Adrenal gland (tissue), 9 donors: ENCODE measurements at regions not wholly inside any gene's neighbourhood (a gene's known extent, or its start where the extent isn't known, plus 50 kb on each side); places are given as distances from the start of the nearest gene placed in this dataset.

Experiments used
- DNase-seq, 7 donors: peaks; one replicate each; pipeline ENCODE4 v3.0.0-alpha.2; 2019 to 2020
- H3K27ac ChIP-seq, 5 donors: fragments of 200-600 bp; sonication (generic) in 4 of 5; 1 replicate in 3 of 5; 2 replicates in 2 of 5; pipeline versions ENCODE4 v1.5.1 to v1.8.0; 2016 to 2020; ENCODE audit warnings: mild to moderate bottlenecking in 1 of 5
- H3K27me3 ChIP-seq: fragments of 200-600 bp; 2 replicates; pipeline ENCODE4 v1.8.0; 2021
- H3K36me3 ChIP-seq, 2 donors: fragments of 200-600 bp; replicated peaks in 1 of 2; 1 replicate in 1 of 2; 2 replicates in 1 of 2; pipeline versions ENCODE4 v1.5.1 to v1.8.0; 2018 to 2022
- H3K4me1 ChIP-seq, 2 donors: fragments of 200-600 bp; replicated peaks in 1 of 2; 1 replicate in 1 of 2; 2 replicates in 1 of 2; pipeline versions ENCODE4 v1.5.1 to v1.8.0; 2018 to 2021
- H3K4me3 ChIP-seq, 4 donors: fragments of 200-600 bp; sonication (generic) in 3 of 4; one replicate each; pipeline ENCODE4 v1.5.1; 2016 to 2018
- H3K9me3 ChIP-seq, 3 donors: fragments of 200-600 bp; sonication (generic) in 1 of 3; replicated peaks in 1 of 3; 1 replicate in 2 of 3; 2 replicates in 1 of 3; pipeline versions ENCODE4 v1.5.1 to v1.8.0; 2016 to 2021
- POLR2A ChIP-seq, 2 donors: fragments of 450-650 bp; IDR thresholded peaks; one replicate each; pipeline ENCODE4 v1.6.1; 2017; ENCODE audit warnings: antibody characterized with exemption in 2 of 2, mild to moderate bottlenecking in 2 of 2, moderate library complexity in 1 of 2
- WGBS, 4 donors: extraction: QIAGEN DNeasy Blood & Tissue Kit in 2 of 4; methylation state at CpG; one replicate each; pipeline versions ENCODE4 v1.1.5 to v1.1.7; 2013 to 2017; 5-methylcytosine and 5-hydroxymethylcytosine counted together
- intact Hi-C, 2 donors: fragments of 100-400 bp; cut with DNase I; formaldehyde crosslinking; loops; one replicate each; pipeline versions ENCODE4 v1.14.1 to v1.15.0; 2022 to 2023
- TF ChIP-seq, protein P1 (sequence below), 6 experiments: fragments of 450-650 bp in 4 of 6; fragments of 200-600 bp in 2 of 6; sonication (generic) in 1 of 6; IDR thresholded peaks; 1 replicate in 5 of 6; 2 replicates in 1 of 6; pipeline versions ENCODE4 v1.5.1 to v1.8.0; 2016 to 2021; ENCODE audit warnings: antibody characterized with exemption in 6 of 6, mild to moderate bottlenecking in 2 of 6, moderate library complexity in 1 of 6
- donor health status: healthy with polysubstance abuse.
- donor health status: Bipolar disorder and iron deficiency.
- donor health status: DM: yes; HTN: yes; CAD: no.
- donor health status: DM: no; HTN: no; CAD: no.
- donor health status: DM: no; HTN: no; CAD: no.

GRCh38 chr4:137749466-137749865 lies 217.2 kb upstream of the PCDH18 start:
- intact Hi-C loops = no loop called here
- H3K27me3 ChIP-seq = no peaks in the 10 kb centered on the region
- no peaks in the 10 kb centered on the region for H3K36me3 ChIP-seq
- H3K4me3 ChIP-seq = no peak overlapping the region
- H3K4me1 ChIP-seq = no peaks in the 10 kb centered on the region
- H3K27ac ChIP-seq = no peak overlapping the region
- TF ChIP-seq, protein P1, sequence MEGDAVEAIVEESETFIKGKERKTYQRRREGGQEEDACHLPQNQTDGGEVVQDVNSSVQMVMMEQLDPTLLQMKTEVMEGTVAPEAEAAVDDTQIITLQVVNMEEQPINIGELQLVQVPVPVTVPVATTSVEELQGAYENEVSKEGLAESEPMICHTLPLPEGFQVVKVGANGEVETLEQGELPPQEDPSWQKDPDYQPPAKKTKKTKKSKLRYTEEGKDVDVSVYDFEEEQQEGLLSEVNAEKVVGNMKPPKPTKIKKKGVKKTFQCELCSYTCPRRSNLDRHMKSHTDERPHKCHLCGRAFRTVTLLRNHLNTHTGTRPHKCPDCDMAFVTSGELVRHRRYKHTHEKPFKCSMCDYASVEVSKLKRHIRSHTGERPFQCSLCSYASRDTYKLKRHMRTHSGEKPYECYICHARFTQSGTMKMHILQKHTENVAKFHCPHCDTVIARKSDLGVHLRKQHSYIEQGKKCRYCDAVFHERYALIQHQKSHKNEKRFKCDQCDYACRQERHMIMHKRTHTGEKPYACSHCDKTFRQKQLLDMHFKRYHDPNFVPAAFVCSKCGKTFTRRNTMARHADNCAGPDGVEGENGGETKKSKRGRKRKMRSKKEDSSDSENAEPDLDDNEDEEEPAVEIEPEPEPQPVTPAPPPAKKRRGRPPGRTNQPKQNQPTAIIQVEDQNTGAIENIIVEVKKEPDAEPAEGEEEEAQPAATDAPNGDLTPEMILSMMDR (IDR thresholded peaks at IDR 0.05) = no peak
- no peak for TF ChIP-seq POLR2A (IDR thresholded peaks at IDR 0.05)
- no peaks in the 10 kb centered on the region for H3K9me3 ChIP-seq
- no peak for DNase-seq

DNA sequence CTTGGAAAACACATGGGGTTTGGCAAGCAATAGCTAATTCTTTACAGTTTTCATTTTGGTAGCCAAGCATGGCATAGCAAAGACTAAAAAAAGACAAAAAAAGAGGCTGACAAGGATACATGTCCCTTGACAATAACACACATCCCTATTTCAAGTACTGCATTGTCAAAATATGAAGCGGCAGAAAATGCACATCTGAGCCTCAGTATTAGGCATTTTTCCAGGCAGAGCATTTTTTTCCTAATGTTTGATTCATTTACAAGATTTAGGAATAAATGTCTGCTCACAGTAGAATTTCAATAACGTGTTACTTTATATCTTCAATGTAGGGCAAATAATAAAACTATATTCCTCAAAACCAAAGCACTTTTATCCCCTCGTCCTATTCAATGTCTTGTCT lies 216.3 kb upstream of the PCDH18 start:
- WGBS, 4 donors = 55 to 70% (median 68%) methylated on average over 3 of the region's 3 CpGs
- no peak overlapping the region for H3K27ac ChIP-seq
- no peak overlapping the region for H3K4me3 ChIP-seq
- no peaks in the 10 kb centered on the region for H3K27me3 ChIP-seq
- H3K9me3 ChIP-seq = no peaks in the 10 kb centered on the region
- no peak for DNase-seq
- TF ChIP-seq, protein P1 (IDR thresholded peaks at IDR 0.05) = no peak
- TF ChIP-seq POLR2A (IDR thresholded peaks at IDR 0.05) = no peak
- no peaks in the 10 kb centered on the region for H3K4me1 ChIP-seq
- intact Hi-C loops = no loop called here
- no peaks in the 10 kb centered on the region for H3K36me3 ChIP-seq

GRCh38 chr4:137740141-137740540 lies 207.8 kb upstream of the PCDH18 start:
- Histone ChIP-seq H3K4me3 (no peak overlapping the region), H3K9me3 (no peaks in the 10 kb centered on the region), H3K27me3 (no peaks in the 10 kb centered on the region), H3K36me3 (no peaks in the 10 kb centered on the region), H3K27ac (no peak overlapping the region), H3K4me1 (no peaks in the 10 kb centered on the region)
- no peak for TF ChIP-seq POLR2A (IDR thresholded peaks at IDR 0.05)
- TF ChIP-seq, protein P1 (IDR thresholded peaks at IDR 0.05) = no peak
- no peak for DNase-seq
- WGBS, 4 donors = 68 to 96% (median 79%) methylated on average over 1 of the region's 1 CpG
- intact Hi-C loops = no loop called here

DNA sequence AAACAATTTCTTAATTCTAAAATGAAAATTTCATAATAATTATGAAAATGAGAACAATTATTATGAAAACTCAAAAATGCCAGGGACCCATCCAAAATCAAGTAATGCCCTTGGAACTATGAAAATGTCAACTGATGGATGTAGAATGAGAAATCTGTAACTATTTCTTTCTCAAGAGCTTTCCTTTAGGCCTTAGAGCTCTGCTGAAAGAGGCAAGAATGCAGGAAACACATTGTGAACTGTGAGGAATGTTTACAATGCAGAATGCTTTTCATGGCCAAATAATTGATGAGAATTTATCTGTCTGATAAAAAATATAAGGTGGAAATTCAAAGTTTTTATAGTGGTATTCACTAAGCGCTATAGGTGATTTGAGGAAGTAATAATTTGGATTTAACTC lies 207.1 kb upstream of the PCDH18 start:
- Histone ChIP-seq H3K4me1 (no peaks in the 10 kb centered on the region), H3K4me3 (no peak overlapping the region), H3K36me3 (no peaks in the 10 kb centered on the region), H3K27ac (no peak overlapping the region), H3K9me3 (no peaks in the 10 kb centered on the region), H3K27me3 (no peaks in the 10 kb centered on the region)
- WGBS, 4 donors = 95 to 97% (median 96%) methylated on average over 1 of the region's 1 CpG
- intact Hi-C loops = no loop called here
- TF ChIP-seq, protein P1 (IDR thresholded peaks at IDR 0.05) = no peak
- TF ChIP-seq POLR2A (IDR thresholded peaks at IDR 0.05) = no peak
- DNase-seq = no peak
